Right lobe of liver (tissue), 6 donors: ENCODE measurements at regions not wholly inside any gene's neighbourhood (a gene's known extent, or its start where the extent isn't known, plus 50 kb on each side); places are given as distances from the start of the nearest gene placed in this dataset.

ENCODE experiments used
- ATAC-seq, 4 donors: fragments of 200-7000 bp; cut with Tn5 transposase; one replicate each; pipeline ENCODE4 v1.9.1; 2020; ENCODE audit warnings: mild to moderate bottlenecking in 4 of 4, moderate library complexity in 4 of 4
- DNase-seq, 3 donors: peaks; one replicate each; pipeline ENCODE4 v3.0.0-alpha.2; 2020
- H3K27ac ChIP-seq, 3 donors: fragments of 200-600 bp; one replicate each; pipeline ENCODE4 v1.8.0; 2022
- H3K27me3 ChIP-seq, 2 donors: fragments of 200-600 bp; one replicate each; pipeline ENCODE4 v1.8.0; 2022
- H3K36me3 ChIP-seq, 4 donors: fragments of 200-600 bp; sonication (generic) in 1 of 4; one replicate each; pipeline versions ENCODE4 v1.5.1 to v1.8.0; 2017 to 2022; ENCODE audit warnings: control low read depth in 1 of 4
- H3K4me1 ChIP-seq, 4 donors: fragments of 200-600 bp; sonication (generic) in 1 of 4; one replicate each; pipeline versions ENCODE4 v1.5.1 to v1.8.0; 2017 to 2022; ENCODE audit warnings: control low read depth in 1 of 4
- H3K4me3 ChIP-seq, 3 donors: fragments of 200-600 bp; one replicate each; pipeline ENCODE4 v1.8.0; 2022
- H3K9me3 ChIP-seq, 4 donors: fragments of 200-600 bp; sonication (generic) in 1 of 4; one replicate each; pipeline versions ENCODE4 v1.5.1 to v1.8.0; 2017 to 2022; ENCODE audit warnings: control low read depth in 1 of 4
- CTCF ChIP-seq, 4 donors: fragments of 200-600 bp in 3 of 4; fragments of 450-650 bp in 1 of 4; IDR thresholded peaks; one replicate each; pipeline versions ENCODE4 v1.5.1 to v1.8.0; 2016 to 2022; ENCODE audit warnings: antibody characterized with exemption in 4 of 4, mild to moderate bottlenecking in 2 of 4
- POLR2A ChIP-seq: fragments of 450-650 bp; IDR thresholded peaks from one replicate; pipeline ENCODE4 v1.6.1; 2017; ENCODE audit warnings: antibody characterized with exemption, mild to moderate bottlenecking
- WGBS: methylation state at CpG from one replicate; pipeline ENCODE4 v1.1.6; 2018; ENCODE audit warnings: low coverage, low lambda C conversion rate; ENCODE audit not compliant: insufficient coverage; ENCODE audit errors: missing lambda C conversion rate; 5-methylcytosine and 5-hydroxymethylcytosine counted together
- intact Hi-C, 2 donors: fragments of 100-400 bp; cut with DNase I; formaldehyde crosslinking; loops; one replicate each; pipeline versions ENCODE4 v1.11.2 to v1.14.1; 2022
- donor health status: DM: no; HTN: yes; CAD: no.
- donor health status: DM: no; HTN: no; CAD: no.
- donor health status: DM: no; HTN: no; CAD: no.
- donor health status: DM: no; HTN: yes; CAD: no.
- donor health status: DM: no; HTN: yes; CAD: no.

GRCh38 chr21:18986197-18986596 lies 582.6 kb upstream of the TMPRSS15 start:
- Histone ChIP-seq H3K4me3 (no peak overlapping the region), H3K4me1 (no peaks in the 10 kb centered on the region), H3K27ac (no peak overlapping the region), H3K36me3 (no peaks in the 10 kb centered on the region), H3K27me3 (no peaks in the 10 kb centered on the region), H3K9me3 (no peaks in the 10 kb centered on the region)
- WGBS, result 38% methylated on average over 4 of the region's 4 CpGs
- ATAC-seq (no peak), DNase-seq (no peak)
- TF ChIP-seq CTCF (IDR thresholded peaks at IDR 0.05) (no peak), POLR2A (no peak)
- intact Hi-C loops, result no loop called here

- TF ChIP-seq POLR2A (no peak), CTCF (IDR thresholded peaks at IDR 0.05) (no peak)
- intact Hi-C loops, result no loop called here
- ATAC-seq (no peak), DNase-seq (no peak)
- H3K27me3 ChIP-seq, result no peaks in the 10 kb centered on the region
- no peaks in the 10 kb centered on the region for H3K36me3 ChIP-seq
- H3K9me3 ChIP-seq, result no peaks in the 10 kb centered on the region
- no peak overlapping the region for H3K4me3 ChIP-seq
- 66% methylated on average over 4 of the region's 11 CpGs for WGBS
- no peaks in the 10 kb centered on the region for H3K4me1 ChIP-seq
- no peak overlapping the region for H3K27ac ChIP-seq
Observed at GRCh38 chr21:18987520-18988026, 584.0 kb upstream of the TMPRSS15 start.

- H3K36me3 ChIP-seq, result no peaks in the 10 kb centered on the region
- H3K27ac ChIP-seq, result no peak overlapping the region
- intact Hi-C loops, result no loop called here
- ATAC-seq (no peak), DNase-seq (no peak)
- no peak for TF ChIP-seq POLR2A
- TF ChIP-seq CTCF (IDR thresholded peaks at IDR 0.05), result no peak
- no peaks in the 10 kb centered on the region for H3K4me1 ChIP-seq
- no peaks in the 10 kb centered on the region for H3K9me3 ChIP-seq
- no peak overlapping the region for H3K4me3 ChIP-seq
- WGBS, result 53% methylated on average over 7 of the region's 7 CpGs
- H3K27me3 ChIP-seq, result no peaks in the 10 kb centered on the region
Observed at GRCh38 chr21:18989953-18990495, 586.4 kb upstream of the TMPRSS15 start.

- intact Hi-C loops, result no loop called here
- Histone ChIP-seq H3K36me3 (no peaks in the 10 kb centered on the region), H3K4me3 (no peak overlapping the region), H3K9me3 (no peaks in the 10 kb centered on the region), H3K27ac (no peak overlapping the region), H3K27me3 (no peaks in the 10 kb centered on the region), H3K4me1 (no peaks in the 10 kb centered on the region)
- no peak for ATAC-seq
- no peak for TF ChIP-seq CTCF (IDR thresholded peaks at IDR 0.05)
- no peak for TF ChIP-seq POLR2A
- DNase-seq, result no peak
- WGBS, result 42% methylated on average over 1 of the region's 1 CpG
Observed at GRCh38 chr21:18991846-18992245, 588.3 kb upstream of the TMPRSS15 start.

GRCh38 chr21:19010251-19010650 lies 606.7 kb upstream of the TMPRSS15 start:
- ATAC-seq (no peak), DNase-seq (no peak)
- intact Hi-C loops, result no loop called here
- H3K36me3 ChIP-seq, result no peaks in the 10 kb centered on the region
- TF ChIP-seq CTCF (IDR thresholded peaks at IDR 0.05) (no peak), POLR2A (no peak)
- no peaks in the 10 kb centered on the region for H3K9me3 ChIP-seq
- H3K4me1 ChIP-seq, result no peaks in the 10 kb centered on the region
- no peaks in the 10 kb centered on the region for H3K27me3 ChIP-seq
- WGBS, result 43% methylated on average over 3 of the region's 3 CpGs
- no peak overlapping the region for H3K4me3 ChIP-seq
- H3K27ac ChIP-seq, result no peak overlapping the region
